ENCODE measurements at regions not wholly inside any gene's neighbourhood (a gene's known extent, or its start where the extent isn't known, plus 50 kb on each side); places are given as distances from the start of the nearest gene placed in this dataset.

DNA sequence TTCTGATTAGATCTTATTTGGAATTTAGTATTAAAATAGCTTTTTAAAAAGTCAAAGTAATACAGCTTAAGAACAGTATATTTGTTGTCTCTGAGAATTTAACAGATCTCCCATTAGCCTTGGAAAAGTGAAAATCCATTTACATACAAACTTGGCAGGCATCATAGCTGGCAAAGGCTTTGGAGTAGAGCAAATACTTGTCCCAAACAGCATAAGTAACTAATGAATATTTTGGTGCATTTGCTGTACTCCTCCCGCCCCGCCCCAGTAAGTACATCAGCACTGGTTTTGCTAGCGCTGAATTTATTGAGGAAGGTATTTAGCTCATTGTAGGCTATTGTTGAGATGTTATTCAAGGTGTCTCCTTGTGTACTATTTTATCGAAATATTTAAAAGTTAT, 417.7 kb upstream of the KAZN start:
- in situ Hi-C loops (cut with MboI; ENCODE audit: low sequenced_read_pairs), result no loop called here

DNA sequence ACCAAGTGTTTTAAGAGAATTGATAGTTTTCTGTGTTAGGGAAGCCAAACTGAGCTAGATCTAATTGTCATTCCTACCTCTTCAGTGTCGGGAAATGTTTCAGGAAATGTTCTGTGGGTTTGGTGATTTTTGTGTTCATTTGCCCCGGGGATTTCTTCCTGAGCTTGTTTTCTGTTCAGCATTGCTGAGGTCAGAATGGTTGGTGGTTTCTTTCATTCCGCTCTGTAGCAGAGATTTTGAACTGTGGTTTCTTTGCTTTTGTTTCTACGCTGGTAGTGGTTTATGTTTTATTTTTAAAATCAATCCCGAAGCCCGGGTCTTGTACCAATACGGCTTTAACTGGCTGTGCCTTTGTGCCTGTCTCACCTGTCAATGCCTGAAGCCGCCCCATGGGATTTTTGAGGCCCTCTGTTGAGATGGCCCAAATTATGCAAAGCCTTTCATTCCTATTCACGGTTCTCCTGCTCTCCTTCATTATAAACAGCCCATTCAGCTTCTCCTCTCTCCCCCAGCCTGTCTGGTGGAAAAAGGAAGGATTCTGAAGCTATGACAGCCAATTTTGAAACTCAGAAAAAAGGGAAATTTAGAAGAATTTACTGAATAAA, 417.2 kb upstream of the KAZN start:
- in situ Hi-C loops (cut with MboI; ENCODE audit: low sequenced_read_pairs), result no loop called here

DNA sequence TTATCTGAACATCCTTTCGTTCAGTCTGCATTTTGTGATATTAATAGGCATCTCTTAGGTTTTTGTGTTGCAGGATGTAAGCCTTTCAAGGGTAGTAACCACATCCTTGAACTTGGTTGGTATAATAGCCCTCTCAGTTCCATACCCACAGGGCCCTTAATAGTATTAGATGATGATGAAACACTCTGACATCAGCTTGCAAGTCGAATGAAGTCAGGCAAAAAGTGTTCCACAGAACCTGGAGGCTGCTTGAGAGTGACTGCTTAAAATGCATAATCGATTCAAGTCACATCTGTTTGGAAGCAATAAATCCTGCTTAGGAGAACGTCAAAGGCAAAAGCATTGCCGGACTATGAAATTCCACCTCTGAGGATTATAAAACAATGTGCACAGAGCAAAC, 415.6 kb upstream of the KAZN start:
- in situ Hi-C loops (cut with MboI; ENCODE audit: low sequenced_read_pairs), result no loop called here

DNA sequence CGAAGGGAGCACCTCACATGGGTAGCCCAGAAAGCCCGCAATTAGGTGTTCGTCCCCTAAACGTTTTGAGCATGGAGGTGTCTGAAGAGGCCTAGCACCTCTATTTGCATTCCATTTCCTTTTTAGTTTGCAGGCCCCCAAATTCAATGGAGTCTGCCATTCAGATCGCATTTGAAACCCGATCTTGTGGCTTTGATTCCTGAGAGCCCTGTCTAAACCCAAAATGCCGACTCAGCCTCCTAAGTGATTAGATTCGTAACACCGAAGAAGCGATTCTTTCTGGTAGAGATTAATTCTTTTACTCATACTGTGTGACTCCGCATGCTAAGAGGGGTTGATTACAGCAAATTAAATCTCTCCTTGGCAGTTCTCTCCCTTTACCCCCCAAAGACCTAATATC, 415.2 kb upstream of the KAZN start:
- in situ Hi-C loops (cut with MboI; ENCODE audit: low sequenced_read_pairs), result no loop called here

DNA sequence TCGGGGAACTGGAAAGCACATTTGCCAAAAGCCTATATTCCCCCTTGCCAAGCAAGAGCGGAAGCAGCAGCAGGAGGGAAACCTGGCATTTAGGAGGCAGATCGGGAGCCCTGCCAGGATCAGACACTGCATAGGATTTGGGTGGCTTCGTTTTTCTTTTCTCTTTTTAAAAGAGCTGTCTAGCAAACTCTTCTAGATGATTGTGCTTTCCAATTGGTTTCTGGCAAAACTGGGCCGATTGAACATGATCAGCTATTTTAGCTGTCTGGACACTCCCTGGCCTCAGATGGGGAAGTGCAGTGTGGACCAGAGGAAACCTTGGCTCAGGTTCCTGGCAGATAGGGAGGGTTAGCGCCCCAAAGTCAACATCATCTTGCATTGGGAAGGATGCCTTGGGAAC, 414.0 kb upstream of the KAZN start:
- in situ Hi-C loops (cut with MboI; ENCODE audit: low sequenced_read_pairs), result no loop called here

DNA sequence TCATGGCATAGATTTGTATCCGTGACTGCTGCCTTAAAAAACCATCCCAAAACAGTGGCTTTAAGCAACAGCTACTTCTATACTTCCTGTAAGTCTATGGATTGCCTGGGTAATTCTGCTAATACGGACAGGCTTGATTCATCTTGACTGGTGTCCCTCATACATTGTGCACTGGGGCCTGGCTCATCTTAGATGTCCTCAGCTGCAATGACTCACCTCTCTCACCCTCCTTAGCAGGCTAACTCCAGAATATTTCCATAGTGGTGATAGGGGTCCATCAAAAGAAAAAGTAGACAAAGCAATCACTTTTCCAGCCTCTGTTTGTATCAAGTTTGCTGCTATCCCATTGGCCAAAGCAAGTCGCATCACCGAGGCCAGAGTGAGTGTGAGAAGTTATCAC, 409.1 kb upstream of the KAZN start:
- in situ Hi-C loops (cut with MboI; ENCODE audit: low sequenced_read_pairs), result no loop called here

DNA sequence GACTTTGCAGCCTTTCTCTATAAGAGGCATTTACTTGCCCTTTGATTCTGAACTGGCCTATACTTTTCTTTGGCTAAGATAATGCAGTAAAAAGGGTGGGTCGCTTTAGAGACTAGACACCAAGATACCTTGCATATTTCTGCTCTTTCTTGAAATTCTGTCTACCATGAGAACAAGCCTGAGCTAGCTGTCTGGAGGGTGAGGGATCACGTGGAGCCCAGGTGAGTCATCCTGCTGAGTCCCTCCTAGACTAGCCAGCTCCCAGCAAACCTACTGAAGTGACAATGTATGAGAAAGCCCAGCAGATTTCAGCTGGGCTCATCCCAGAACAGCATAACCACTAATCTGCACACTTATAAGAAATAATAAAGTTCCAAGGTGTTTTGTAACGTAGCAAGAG, 408.0 kb upstream of the KAZN start:
- in situ Hi-C loops (cut with MboI; ENCODE audit: low sequenced_read_pairs), result no loop called here

DNA sequence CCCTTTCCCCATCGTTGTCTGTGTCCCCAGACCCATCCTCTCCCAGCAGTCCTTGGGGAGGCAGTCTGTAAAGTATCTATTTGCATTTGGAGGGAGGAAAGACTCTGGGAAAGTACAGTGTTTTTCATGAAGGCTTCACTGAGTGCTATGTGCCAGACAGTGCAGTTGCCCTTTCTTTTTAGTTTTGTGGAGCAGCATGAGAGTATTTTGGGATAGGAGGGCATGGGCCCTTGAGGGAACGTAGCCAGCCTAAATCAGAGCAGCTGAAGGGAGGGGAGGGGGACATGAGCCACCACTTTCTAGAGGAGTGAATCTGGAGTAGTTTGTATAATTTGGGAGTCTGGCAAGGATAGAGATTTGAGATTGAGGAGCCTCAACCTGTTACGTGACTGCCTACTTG, 404.0 kb upstream of the KAZN start:
- in situ Hi-C loops (cut with MboI; ENCODE audit: low sequenced_read_pairs), result no loop called here

DNA sequence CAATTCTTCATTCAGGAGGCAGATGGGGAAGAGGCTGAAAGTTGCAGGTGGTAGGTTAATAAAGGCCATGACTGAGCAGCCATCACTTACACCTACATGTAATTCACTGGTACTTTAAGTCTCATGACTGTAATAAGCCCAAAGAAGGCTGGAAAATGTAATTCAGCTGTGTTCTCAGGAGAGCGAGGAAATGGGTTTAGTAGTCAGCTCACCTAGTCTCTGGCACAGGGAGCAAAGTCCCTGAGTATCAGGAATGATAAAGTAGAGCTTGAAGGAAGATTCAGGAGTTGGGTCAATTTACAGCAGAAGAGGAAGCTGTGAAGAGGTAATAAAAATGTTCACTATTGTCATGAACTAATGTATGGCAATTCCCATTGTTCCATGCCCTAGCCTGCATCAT, 393.4 kb upstream of the KAZN start:
- in situ Hi-C loops (cut with MboI; ENCODE audit: low sequenced_read_pairs), result no loop called here

DNA sequence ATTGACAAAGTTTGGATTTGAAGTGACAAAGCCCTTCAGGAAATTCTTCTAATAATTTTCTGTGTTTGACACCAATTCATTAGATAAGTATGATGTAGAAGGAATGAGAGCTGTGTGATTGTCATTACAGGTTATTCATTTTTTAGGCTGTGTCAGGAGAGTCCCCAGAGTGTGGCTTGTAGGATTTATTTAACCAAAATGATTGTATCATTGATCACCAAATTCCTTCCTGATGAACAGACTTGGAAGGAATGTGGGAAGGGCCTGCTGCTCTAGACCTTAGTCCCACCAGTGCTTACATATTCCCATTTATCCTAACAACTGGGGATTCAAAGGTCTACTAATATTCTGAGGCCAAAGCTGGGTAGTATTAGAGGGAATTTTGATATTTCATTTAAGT, 383.3 kb upstream of the KAZN start:
- in situ Hi-C loops (cut with MboI; ENCODE audit: low sequenced_read_pairs), result no loop called here

DNA sequence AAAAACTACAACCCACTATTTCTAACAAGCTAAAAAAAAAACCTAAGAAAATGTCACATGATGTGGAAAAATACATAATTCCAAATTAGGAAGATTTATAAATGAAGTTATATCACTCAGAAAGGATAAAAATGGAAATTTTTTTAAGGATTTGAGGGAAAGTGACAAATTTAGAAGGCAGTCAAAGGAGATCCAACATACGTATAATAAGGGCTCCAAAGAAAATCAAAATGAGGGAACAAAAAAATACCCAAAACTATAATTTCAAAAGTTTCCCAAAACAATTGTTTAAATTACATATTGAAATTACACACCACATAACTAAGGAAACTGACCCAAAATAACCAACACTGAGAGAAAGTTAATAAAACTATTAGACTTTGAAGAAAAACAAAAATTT, 381.1 kb upstream of the KAZN start:
- in situ Hi-C loops (cut with MboI; ENCODE audit: low sequenced_read_pairs), result no loop called here

DNA sequence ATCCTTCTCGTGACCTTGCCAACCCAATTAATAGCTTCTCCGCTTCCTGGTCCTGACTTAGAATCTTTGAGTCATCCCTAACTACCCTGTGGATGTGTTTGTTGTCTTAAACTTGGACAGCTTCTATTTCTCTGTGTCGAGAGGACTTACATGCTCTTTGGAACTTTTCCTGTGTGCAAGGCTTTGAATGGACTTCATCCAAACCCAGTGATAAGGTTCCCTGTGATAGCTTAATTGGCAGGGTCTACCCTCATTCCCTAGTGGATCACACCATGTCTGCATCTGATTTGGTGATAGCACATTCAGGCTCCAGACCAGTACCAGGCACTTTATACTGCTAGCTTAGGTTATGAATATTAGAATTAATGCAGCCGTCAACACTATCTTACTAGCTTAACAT, 378.2 kb upstream of the KAZN start:
- in situ Hi-C loops (cut with MboI; ENCODE audit: low sequenced_read_pairs), result no loop called here

DNA sequence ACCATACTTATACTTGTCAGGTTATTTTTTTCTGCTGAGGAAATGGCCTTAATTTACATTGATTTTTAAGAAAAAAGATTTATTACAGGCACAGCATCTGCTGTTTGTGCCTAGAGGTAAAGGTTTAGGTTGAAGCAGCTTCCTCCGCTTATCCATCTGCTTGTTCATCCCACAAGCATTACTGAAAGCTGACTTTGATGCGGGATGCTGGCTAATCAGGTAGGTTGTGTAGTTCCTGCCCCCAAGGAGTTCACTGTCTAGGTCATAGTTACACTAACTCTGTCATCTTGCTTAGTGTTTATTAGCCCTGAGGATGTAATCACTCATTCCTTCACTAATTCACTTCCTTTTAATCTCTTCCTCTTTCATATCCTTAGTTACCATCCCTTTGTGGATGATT, 377.7 kb upstream of the KAZN start:
- in situ Hi-C loops (cut with MboI; ENCODE audit: low sequenced_read_pairs), result no loop called here

DNA sequence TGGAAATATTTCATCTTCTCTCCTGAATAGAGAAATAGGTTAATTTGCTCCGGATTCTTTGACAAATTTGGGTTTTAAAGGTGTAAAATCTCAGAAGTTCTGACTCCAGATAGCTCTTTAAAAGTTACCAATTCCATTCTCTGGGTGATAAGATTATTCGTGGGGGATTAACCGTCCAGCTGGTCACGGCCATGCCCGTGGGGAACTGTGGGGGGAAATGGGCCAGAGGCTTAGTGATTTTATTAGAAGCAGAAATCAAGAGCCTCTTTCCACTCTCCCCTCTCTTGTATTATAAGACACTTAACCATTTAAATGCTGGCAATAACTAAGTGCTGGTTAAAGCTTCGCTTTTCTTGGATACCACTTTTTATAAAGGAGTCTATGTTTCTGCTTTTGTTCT, 376.4 kb upstream of the KAZN start:
- in situ Hi-C loops (cut with MboI; ENCODE audit: low sequenced_read_pairs), result no loop called here

DNA sequence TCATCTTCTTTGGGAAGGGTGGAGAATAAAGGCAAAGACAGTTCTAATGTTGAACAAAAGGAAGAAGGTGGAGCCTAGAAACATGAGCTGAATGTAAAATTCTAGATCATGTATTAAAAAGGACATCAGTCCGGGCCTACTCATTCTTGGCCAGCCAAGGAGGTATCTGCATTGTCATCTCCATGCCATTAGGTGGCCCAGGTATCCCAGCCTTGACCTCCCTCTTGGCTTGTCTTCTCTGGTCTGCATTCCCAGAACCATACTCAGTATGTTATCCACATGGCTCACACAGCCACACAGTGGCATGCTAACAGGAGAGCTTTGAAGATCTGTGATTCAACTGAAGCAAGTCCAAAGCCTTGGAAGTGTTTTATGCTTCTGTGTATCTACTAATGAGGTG, 369.8 kb upstream of the KAZN start:
- in situ Hi-C loops (cut with MboI; ENCODE audit: low sequenced_read_pairs), result no loop called here

DNA sequence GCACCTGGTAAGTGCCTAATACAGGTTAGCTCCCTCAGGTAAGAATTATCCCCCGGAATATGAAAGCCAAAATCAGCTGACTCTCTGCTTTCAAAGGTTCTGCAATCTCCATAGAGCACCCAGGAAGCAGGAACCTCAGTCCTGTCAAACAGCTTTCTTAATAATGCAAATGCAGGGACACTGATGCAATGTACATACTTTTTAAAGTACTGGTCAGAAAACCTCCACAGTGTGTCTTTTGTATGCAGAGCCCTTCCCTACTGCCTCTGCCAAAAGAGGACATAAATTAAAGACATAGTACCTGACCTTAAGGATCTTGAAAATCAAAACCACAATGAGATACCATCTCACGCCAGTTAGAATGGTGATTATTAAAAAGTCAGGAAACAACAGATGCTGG, 365.0 kb upstream of the KAZN start:
- in situ Hi-C loops (cut with MboI; ENCODE audit: low sequenced_read_pairs), result no loop called here

DNA sequence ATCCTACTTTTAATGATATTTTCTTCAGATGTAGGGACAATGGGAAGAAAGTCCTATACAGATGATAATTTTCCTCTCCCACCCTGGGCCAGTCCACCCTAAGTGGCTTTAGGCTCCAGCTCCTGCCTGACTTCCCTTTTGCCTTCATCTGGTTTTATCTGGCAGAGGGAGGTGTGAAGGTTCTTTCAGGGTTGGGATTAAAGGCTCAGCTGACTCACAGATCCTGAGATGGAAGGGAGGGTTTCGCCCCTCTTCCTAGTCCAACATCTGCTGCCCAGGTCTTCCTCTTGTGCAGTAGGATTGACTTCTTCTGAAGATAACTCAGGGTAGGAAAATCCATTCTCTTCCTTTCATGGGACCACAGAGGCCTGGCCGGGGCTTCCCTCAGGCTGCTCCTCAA, 362.4 kb upstream of the KAZN start:
- in situ Hi-C loops (cut with MboI; ENCODE audit: low sequenced_read_pairs), result no loop called here

DNA sequence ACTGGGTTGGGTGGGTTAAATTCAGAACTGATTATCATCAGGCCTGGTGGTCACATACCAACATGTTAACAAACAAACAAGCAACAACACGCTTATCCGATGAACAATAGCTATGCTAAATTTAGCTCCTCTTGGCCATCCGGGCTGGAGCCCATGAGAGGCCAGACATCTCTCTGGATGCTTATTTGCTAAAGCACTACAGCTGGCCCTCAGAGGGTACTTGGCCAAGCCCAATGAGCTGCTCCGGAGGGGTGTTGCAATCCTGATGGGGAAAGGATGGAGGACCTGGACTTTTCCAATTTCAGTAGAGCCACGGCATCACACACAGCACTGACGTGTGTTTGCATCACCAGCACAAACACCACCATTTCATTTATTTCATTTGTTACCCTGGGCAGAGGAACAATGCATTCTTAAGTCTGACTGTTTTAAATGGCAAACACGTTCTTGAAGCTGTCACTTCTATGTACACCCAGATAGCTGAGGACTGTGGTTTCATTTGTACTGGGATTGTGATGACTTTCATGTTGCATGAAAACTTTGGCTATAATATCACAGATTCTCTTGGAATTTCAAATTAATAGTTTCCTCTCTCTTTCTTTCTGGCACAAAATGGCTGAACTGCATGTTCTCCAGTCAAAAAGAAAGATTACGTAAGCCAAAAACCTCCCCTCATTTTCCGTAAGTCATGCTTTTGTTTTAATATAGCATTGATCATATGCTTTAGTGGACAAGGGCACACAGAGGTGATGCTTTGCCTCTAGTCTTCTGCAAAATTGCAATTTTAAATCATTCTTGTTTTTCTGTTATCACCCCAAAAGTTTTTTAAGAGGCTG, 359.8 kb upstream of the KAZN start:
- in situ Hi-C loops (cut with MboI; ENCODE audit: low sequenced_read_pairs), result no loop called here

DNA sequence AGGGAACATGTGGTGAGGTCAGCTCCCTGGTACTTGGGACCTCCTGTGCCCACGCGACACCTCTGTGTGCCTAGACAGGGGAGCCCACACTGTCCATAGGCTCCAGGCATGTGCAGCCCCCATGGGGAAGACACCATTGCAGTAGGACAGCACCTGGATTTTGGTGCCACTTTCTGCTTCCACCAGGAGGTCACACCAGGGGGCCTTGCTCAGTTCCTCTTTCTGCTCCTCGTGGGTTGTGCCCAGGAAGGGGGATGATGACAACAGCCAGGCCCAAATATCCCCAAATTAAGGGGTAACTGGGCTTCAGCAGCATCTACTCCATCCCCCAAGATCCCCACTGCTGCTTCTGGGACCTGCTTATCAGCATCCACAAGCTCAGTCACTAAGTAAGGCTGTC, 358.2 kb upstream of the KAZN start:
- in situ Hi-C loops (cut with MboI; ENCODE audit: low sequenced_read_pairs), result no loop called here

DNA sequence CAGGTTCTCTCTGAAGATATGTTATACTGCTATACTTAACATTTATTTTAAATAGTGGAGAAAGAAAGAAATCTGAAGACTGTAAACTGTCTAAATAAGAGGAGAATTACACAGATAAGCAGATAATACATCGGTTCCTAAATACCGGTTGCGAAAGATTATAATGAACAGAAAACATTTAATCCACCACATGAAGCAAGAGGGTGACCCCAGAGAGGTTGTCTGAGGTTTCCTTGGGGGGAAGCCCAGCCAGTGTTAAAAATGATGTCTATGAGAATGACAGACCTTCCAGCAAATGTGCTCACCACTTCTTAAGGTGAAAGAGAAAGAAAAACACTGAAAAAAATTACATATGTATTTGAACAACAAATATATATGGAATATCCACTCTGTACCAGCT, 356.4 kb upstream of the KAZN start:
- in situ Hi-C loops (cut with MboI; ENCODE audit: low sequenced_read_pairs), result no loop called here

DNA sequence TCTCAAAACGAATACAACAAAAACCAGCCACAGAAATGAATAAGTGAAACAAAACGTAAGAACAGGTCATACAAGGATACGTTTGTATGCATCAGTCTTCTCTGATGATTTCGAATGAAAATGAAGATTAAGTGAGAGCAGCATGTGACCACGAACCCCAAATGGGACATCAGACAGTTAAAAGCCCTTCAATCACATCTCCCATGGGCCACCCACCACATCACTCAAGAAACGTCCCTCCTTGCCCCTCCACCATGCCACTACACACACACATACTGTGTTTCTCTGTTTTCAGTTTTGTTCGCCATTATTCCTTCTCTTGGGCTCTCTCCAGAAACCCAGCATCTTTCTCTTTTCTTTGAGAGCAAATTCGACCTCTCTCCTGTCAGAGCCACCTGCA, 355.6 kb upstream of the KAZN start:
- in situ Hi-C loops (cut with MboI; ENCODE audit: low sequenced_read_pairs), result no loop called here

DNA sequence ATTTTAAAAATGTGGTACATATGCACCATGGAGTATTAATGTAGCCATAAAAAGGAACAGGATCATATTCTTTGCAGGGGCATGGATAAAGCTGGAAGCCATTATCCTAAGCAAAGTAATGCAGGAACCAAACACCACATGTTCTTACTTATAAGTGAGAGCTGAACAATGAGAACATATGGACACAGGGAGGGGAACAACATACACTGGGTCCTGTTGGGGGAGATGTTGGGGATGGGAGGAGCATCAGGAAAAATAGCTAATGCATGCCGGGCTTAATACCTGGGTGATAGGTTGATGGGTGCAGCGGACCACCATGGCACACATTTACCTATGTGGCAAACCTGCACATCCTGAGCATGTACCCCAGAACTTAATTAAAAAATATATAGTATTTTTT, 352.5 kb upstream of the KAZN start:
- in situ Hi-C loops (cut with MboI; ENCODE audit: low sequenced_read_pairs), result no loop called here

DNA sequence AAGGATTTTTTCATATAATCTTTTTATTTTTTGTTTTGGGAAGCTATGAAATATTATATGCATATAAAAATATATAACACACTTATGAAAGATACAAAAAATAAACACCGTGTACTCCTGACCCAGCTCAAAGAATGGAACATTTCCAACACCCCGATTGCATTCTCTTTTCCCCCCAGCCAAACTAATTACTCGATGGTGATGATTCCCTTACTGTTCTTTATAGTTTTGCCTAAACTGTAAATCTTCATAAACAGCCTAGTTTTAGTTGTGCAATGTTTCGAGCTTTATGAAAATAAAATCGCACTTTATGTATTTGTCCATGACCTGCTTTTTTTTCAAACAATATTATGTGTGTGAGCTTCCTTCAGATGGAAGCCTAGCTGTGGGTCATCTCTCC, 352.0 kb upstream of the KAZN start:
- in situ Hi-C loops (cut with MboI; ENCODE audit: low sequenced_read_pairs), result no loop called here
